ENCODE measurements at regions not wholly inside any gene's neighbourhood (a gene's known extent, or its start where the extent isn't known, plus 50 kb on each side); places are given as distances from the start of the nearest gene placed in this dataset.

- Histone ChIP-seq H2AFZ (no peak overlapping the region), H3K4me2 (peak overlapping the region; percentile 68), H4K20me1 (ENCODE audit: insufficient read depth, poor library complexity, severe bottlenecking) (no peaks in the 10 kb centered on the region), H3K9me2 (replicated peaks; ENCODE audit: insufficient read depth) (no peaks in the 10 kb centered on the region), H3K27me3 (no peaks in the 10 kb centered on the region), H3K27ac (peak overlapping the region; percentile 85), H3K4me3 (no peak overlapping the region), H3K79me2 (peaks cover 35% of the 10 kb centered on the region), H3K36me3 (replicated peaks; ENCODE audit: insufficient read depth, low read depth) (no peaks in the 10 kb centered on the region), H3K9me3 (ENCODE audit: low read depth) (no peaks in the 10 kb centered on the region), H3K4me1 (ENCODE audit: insufficient read depth) (peaks cover 28% of the 10 kb centered on the region)
- no peak for DNase-seq (ENCODE audit: low spot score)
- 31% methylated on average over 1 of the region's 1 CpG for WGBS (ENCODE audit: low lambda C conversion rate, missing lambda C conversion rate)
- TF ChIP-seq, protein P1, sequence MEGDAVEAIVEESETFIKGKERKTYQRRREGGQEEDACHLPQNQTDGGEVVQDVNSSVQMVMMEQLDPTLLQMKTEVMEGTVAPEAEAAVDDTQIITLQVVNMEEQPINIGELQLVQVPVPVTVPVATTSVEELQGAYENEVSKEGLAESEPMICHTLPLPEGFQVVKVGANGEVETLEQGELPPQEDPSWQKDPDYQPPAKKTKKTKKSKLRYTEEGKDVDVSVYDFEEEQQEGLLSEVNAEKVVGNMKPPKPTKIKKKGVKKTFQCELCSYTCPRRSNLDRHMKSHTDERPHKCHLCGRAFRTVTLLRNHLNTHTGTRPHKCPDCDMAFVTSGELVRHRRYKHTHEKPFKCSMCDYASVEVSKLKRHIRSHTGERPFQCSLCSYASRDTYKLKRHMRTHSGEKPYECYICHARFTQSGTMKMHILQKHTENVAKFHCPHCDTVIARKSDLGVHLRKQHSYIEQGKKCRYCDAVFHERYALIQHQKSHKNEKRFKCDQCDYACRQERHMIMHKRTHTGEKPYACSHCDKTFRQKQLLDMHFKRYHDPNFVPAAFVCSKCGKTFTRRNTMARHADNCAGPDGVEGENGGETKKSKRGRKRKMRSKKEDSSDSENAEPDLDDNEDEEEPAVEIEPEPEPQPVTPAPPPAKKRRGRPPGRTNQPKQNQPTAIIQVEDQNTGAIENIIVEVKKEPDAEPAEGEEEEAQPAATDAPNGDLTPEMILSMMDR (IDR thresholded peaks at IDR 0.05; ENCODE audit: poor library complexity): no peak
- no peak for TF ChIP-seq EZH2phosphoT487 (IDR thresholded peaks at IDR 0.05; ENCODE audit: low read depth, severe bottlenecking, unreplicated experiment)
- TF ChIP-seq EZH2 (IDR thresholded peaks at IDR 0.05; ENCODE audit: borderline replicate concordance): no peak
Measured at GRCh38 chr7:17556247-17556956, 257.9 kb downstream of the AHR start.

- H3K79me2 ChIP-seq: peaks cover 28% of the 10 kb centered on the region
- H3K36me3 ChIP-seq (replicated peaks; ENCODE audit: insufficient read depth, low read depth): no peaks in the 10 kb centered on the region
- H3K4me3 ChIP-seq: peak overlapping the region; percentile 5
- whole genome bisulfite sequencing (ENCODE audit: low lambda C conversion rate, missing lambda C conversion rate): 58% methylated on average over 1 of the region's 1 CpG
- TF ChIP-seq EZH2phosphoT487 (IDR thresholded peaks at IDR 0.05; ENCODE audit: low read depth, severe bottlenecking, unreplicated experiment): no peak
- TF ChIP-seq EZH2 (IDR thresholded peaks at IDR 0.05; ENCODE audit: borderline replicate concordance): no peak
- TF ChIP-seq, protein P1 (IDR thresholded peaks at IDR 0.05; ENCODE audit: poor library complexity): no peak
- H3K4me1 ChIP-seq (ENCODE audit: insufficient read depth): peaks cover 28% of the 10 kb centered on the region
- DNase-seq (ENCODE audit: low spot score): no peak
- H3K9me3 ChIP-seq (ENCODE audit: low read depth): no peaks in the 10 kb centered on the region
- peak overlapping the region; percentile 68 for H3K4me2 ChIP-seq
- no peak overlapping the region for H2AFZ ChIP-seq
- no peaks in the 10 kb centered on the region for H4K20me1 ChIP-seq (ENCODE audit: insufficient read depth, poor library complexity, severe bottlenecking)
- no peaks in the 10 kb centered on the region for H3K9me2 ChIP-seq (replicated peaks; ENCODE audit: insufficient read depth)
- H3K27ac ChIP-seq: peak overlapping the region; percentile 85
- H3K27me3 ChIP-seq: no peaks in the 10 kb centered on the region
Measured at GRCh38 chr7:17557251-17557671, 258.8 kb downstream of the AHR start.

DNA sequence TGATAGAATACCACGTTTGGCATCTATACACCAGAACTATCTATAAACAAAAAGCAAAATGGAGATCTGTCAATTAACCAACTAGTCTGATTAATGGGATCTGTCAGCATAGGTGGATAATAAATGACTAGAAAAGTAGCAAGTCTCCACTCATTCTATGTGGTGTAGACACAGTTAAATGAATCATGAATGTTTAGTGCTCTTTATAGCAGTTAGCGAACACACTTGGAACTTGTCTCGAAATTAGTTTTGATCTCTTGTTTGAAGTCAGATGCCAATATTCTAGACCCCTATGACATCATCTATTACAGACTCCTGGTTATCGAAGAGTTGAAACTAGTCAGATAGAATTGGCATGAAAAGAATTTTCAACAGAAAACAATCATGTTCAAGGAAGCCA lies 259.7 kb downstream of the AHR start:
- Histone ChIP-seq H3K79me2 (peaks cover 25% of the 10 kb centered on the region), H3K27ac (peak overlapping the region; percentile 85), H3K4me3 (peak overlapping the region; percentile 5), H3K9me2 (replicated peaks; ENCODE audit: insufficient read depth) (no peaks in the 10 kb centered on the region), H3K9me3 (ENCODE audit: low read depth) (no peaks in the 10 kb centered on the region), H3K4me2 (peak overlapping the region; percentile 68), H2AFZ (no peak overlapping the region), H3K4me1 (ENCODE audit: insufficient read depth) (peaks cover 28% of the 10 kb centered on the region), H3K36me3 (replicated peaks; ENCODE audit: insufficient read depth, low read depth) (no peaks in the 10 kb centered on the region), H4K20me1 (ENCODE audit: insufficient read depth, poor library complexity, severe bottlenecking) (no peaks in the 10 kb centered on the region), H3K27me3 (no peaks in the 10 kb centered on the region)
- DNase-seq (ENCODE audit: low spot score): no peak
- WGBS (ENCODE audit: low lambda C conversion rate, missing lambda C conversion rate): 49% methylated on average over 4 of the region's 4 CpGs
- TF ChIP-seq, protein P1 (IDR thresholded peaks at IDR 0.05; ENCODE audit: poor library complexity): no peak
- TF ChIP-seq EZH2 (IDR thresholded peaks at IDR 0.05; ENCODE audit: borderline replicate concordance) (no peak), EZH2phosphoT487 (IDR thresholded peaks at IDR 0.05; ENCODE audit: low read depth, severe bottlenecking, unreplicated experiment) (no peak)
